Neural progenitor cell (in vitro differentiated cells): ENCODE measurements at regions not wholly inside any gene's neighbourhood (a gene's known extent, or its start where the extent isn't known, plus 50 kb on each side); places are given as distances from the start of the nearest gene placed in this dataset.

Experiments used
- EZH2 ChIP-seq: fragments of 200-600 bp; sonication (generic); IDR thresholded peaks from 2 replicates; pipeline ENCODE4 v1.6.1; 2017; ENCODE audit warnings: antibody characterized with exemption, mild to moderate bottlenecking, moderate library complexity
- EZH2phosphoT487 ChIP-seq: fragments of 200-600 bp; sonication (generic); IDR thresholded peaks from 2 replicates; pipeline ENCODE4 v1.6.1; 2017; ENCODE audit warnings: antibody characterized with exemption
- TF ChIP-seq, protein P1 (sequence below): fragments of 200-600 bp; sonication (generic); IDR thresholded peaks from 2 replicates; pipeline ENCODE4 v1.5.1; 2017; ENCODE audit warnings: antibody characterized with exemption, mild to moderate bottlenecking

DNA sequence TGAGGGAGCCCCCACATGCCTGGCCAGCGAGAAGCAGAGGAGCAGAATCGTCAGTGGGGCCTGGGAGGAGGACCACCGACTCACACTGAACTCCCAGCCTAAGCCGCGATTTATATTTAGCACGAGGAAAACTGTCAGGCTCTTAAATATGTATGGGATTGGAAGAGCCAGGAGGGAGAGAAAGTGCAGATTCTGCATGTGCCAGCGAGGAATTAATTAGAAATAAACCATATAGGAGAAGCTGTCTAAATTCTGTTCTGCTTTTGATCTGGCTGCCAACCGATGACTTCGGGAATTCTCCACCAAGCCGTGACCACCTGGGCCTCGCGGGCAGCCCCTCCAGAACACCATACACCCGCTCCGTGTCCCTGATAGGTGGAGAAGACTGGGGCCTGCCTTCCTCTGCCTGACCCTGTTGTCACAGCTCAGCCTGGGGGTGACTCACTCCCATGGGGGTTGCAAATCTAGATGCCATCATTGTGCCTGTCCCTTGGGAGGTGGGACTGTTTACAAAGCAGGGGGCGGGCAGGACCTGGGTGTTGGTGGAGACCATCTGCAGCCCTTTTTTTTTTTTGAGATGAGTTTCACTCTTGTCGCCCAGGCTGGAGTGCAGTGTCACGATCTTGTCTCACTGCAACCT lies 91.1 kb upstream of the PMEPA1 start:
- TF ChIP-seq, protein P1, sequence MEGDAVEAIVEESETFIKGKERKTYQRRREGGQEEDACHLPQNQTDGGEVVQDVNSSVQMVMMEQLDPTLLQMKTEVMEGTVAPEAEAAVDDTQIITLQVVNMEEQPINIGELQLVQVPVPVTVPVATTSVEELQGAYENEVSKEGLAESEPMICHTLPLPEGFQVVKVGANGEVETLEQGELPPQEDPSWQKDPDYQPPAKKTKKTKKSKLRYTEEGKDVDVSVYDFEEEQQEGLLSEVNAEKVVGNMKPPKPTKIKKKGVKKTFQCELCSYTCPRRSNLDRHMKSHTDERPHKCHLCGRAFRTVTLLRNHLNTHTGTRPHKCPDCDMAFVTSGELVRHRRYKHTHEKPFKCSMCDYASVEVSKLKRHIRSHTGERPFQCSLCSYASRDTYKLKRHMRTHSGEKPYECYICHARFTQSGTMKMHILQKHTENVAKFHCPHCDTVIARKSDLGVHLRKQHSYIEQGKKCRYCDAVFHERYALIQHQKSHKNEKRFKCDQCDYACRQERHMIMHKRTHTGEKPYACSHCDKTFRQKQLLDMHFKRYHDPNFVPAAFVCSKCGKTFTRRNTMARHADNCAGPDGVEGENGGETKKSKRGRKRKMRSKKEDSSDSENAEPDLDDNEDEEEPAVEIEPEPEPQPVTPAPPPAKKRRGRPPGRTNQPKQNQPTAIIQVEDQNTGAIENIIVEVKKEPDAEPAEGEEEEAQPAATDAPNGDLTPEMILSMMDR: no peak
- TF ChIP-seq EZH2: no peak
- no peak for TF ChIP-seq EZH2phosphoT487
